ENCODE measurements at regions not wholly inside any gene's neighbourhood (a gene's known extent, or its start where the extent isn't known, plus 50 kb on each side); places are given as distances from the start of the nearest gene placed in this dataset.

GRCh38 chr14:97458661-97459579 is 661.7 kb downstream of the VRK1 start:
- DNase-seq, result peak; percentile 2

GRCh38 chr14:97462081-97462480 is 664.9 kb downstream of the VRK1 start:
- no peak for DNase-seq

GRCh38 chr14:97468220-97468619 is 671.0 kb downstream of the VRK1 start:
- DNase-seq, result no peak

GRCh38 chr14:97477353-97477752 is 680.2 kb downstream of the VRK1 start:
- no peak for DNase-seq

- no peak for DNase-seq
These were observed 688.0 kb downstream of the VRK1 start for GRCh38 chr14:97485201-97485600.

GRCh38 chr14:97486601-97487120 is 689.5 kb downstream of the VRK1 start:
- no peak for DNase-seq

- no peak for DNase-seq
These were observed 692.6 kb downstream of the VRK1 start for GRCh38 chr14:97489750-97490149.

- DNase-seq, result no peak
These were observed 693.4 kb downstream of the VRK1 start for GRCh38 chr14:97490521-97491070.

- DNase-seq, result no peak
These were observed 694.5 kb downstream of the VRK1 start for GRCh38 chr14:97491697-97492096.

- DNase-seq, result no peak
These were observed 702.8 kb downstream of the VRK1 start for GRCh38 chr14:97499790-97500481.

GRCh38 chr14:97506626-97507025 is 709.4 kb downstream of the VRK1 start:
- DNase-seq, result no peak

GRCh38 chr14:97513891-97514290 is 716.7 kb downstream of the VRK1 start:
- no peak for DNase-seq

GRCh38 chr14:97517566-97518234 is 720.5 kb downstream of the VRK1 start:
- no peak for DNase-seq

GRCh38 chr14:97523936-97524335 is 726.8 kb downstream of the VRK1 start:
- DNase-seq, result no peak

- DNase-seq, result no peak
These were observed 727.6 kb downstream of the VRK1 start for GRCh38 chr14:97524589-97525319.

GRCh38 chr14:97527993-97528392 is 730.8 kb downstream of the VRK1 start:
- no peak for DNase-seq

GRCh38 chr14:97532052-97532451 is 734.9 kb downstream of the VRK1 start:
- DNase-seq, result no peak

GRCh38 chr14:97536421-97536820 is 739.2 kb downstream of the VRK1 start:
- no peak for DNase-seq

GRCh38 chr14:97538749-97539410 is 741.7 kb downstream of the VRK1 start:
- DNase-seq, result no peak

- DNase-seq, result no peak
These were observed 742.2 kb downstream of the VRK1 start for GRCh38 chr14:97539411-97539795.

GRCh38 chr14:97539884-97540283 is 742.7 kb downstream of the VRK1 start:
- DNase-seq, result no peak

- no peak for DNase-seq
These were observed 746.0 kb downstream of the VRK1 start for GRCh38 chr14:97543221-97543620.
